ENCODE measurements at regions not wholly inside any gene's neighbourhood (a gene's known extent, or its start where the extent isn't known, plus 50 kb on each side); places are given as distances from the start of the nearest gene placed in this dataset.
A peak's percentile ranks its signal among the peaks of the same experiment; 100 is the strongest.

GRCh38 chr15:70507772-70508371, 255.5 kb downstream of the UACA start:
- Mint-ChIP-seq H3K36me3 (ENCODE audit: low read depth) (peaks cover 10% of the 10 kb centered on the region), H3K4me1 (ENCODE audit: low read depth) (peaks cover 78% of the 10 kb centered on the region), H3K4me3 (no peak overlapping the region), H3K27me3 (peaks cover 8% of the 10 kb centered on the region), H3K9me3 (peaks cover 13% of the 10 kb centered on the region), H3K27ac (peak overlapping the region; percentile 96)
- intact Hi-C loops (cut with micrococcal nuclease) = loop anchor here (5.0 kb wide), 2 partner anchors 241 to 411 kb away; partner anchors contain the start of gene TLE3

GRCh38 chr15:70505936-70506912, 257.1 kb downstream of the UACA start:
- H3K4me3 Mint-ChIP-seq = no peak overlapping the region
- peaks cover 90% of the 10 kb centered on the region for H3K4me1 Mint-ChIP-seq (ENCODE audit: low read depth)
- H3K9me3 Mint-ChIP-seq = peaks cover 13% of the 10 kb centered on the region
- peaks cover 10% of the 10 kb centered on the region for H3K36me3 Mint-ChIP-seq (ENCODE audit: low read depth)
- intact Hi-C loops (cut with micrococcal nuclease) = loop anchor here (5.0 kb wide), 2 partner anchors 239 to 409 kb away; partner anchors contain the start of gene TLE3
- peaks cover 22% of the 10 kb centered on the region for H3K27me3 Mint-ChIP-seq
- peak overlapping the region; percentile 95 for H3K27ac Mint-ChIP-seq

GRCh38 chr15:70505411-70505919, 257.9 kb downstream of the UACA start:
- Mint-ChIP-seq H3K27ac (peak overlapping the region; percentile 95), H3K4me3 (no peak overlapping the region)

GRCh38 chr15:70504988-70505387, 258.4 kb downstream of the UACA start:
- Mint-ChIP-seq H3K27me3 (peaks cover 26% of the 10 kb centered on the region), H3K4me1 (ENCODE audit: low read depth) (peaks cover 91% of the 10 kb centered on the region), H3K36me3 (ENCODE audit: low read depth) (peaks cover 1% of the 10 kb centered on the region), H3K9me3 (peaks cover 2% of the 10 kb centered on the region), H3K4me3 (peak overlapping the region; percentile 34), H3K27ac (peak overlapping the region; percentile 95)
- intact Hi-C loops (cut with micrococcal nuclease) = loop anchor here (5.0 kb wide), 2 partner anchors 238 to 408 kb away; partner anchors contain the start of gene TLE3

More at GRCh38 chr15:70505411-70505919, 257.9 kb downstream of the UACA start:
- Mint-ChIP-seq H3K27me3 (peaks cover 25% of the 10 kb centered on the region), H3K36me3 (ENCODE audit: low read depth) (peaks cover 6% of the 10 kb centered on the region), H3K4me1 (ENCODE audit: low read depth) (peaks cover 91% of the 10 kb centered on the region), H3K9me3 (peaks cover 6% of the 10 kb centered on the region)
- intact Hi-C loops (cut with micrococcal nuclease) = loop anchor here (5.0 kb wide), 2 partner anchors 238 to 408 kb away; partner anchors contain the start of gene TLE3

- Mint-ChIP-seq H3K9me3 (no peaks in the 10 kb centered on the region), H3K36me3 (ENCODE audit: low read depth) (no peaks in the 10 kb centered on the region), H3K27me3 (peaks cover 28% of the 10 kb centered on the region), H3K4me3 (peak overlapping the region; percentile 50), H3K4me1 (ENCODE audit: low read depth) (peaks cover 91% of the 10 kb centered on the region), H3K27ac (peak overlapping the region; percentile 95)
- intact Hi-C loops (cut with micrococcal nuclease) = no loop called here
These were observed 258.9 kb downstream of the UACA start for GRCh38 chr15:70504299-70504951.

GRCh38 chr15:70503798-70504298, 259.5 kb downstream of the UACA start:
- H3K9me3 Mint-ChIP-seq = no peaks in the 10 kb centered on the region
- H3K27me3 Mint-ChIP-seq = peaks cover 34% of the 10 kb centered on the region
- intact Hi-C loops (cut with micrococcal nuclease) = no loop called here
- H3K36me3 Mint-ChIP-seq (ENCODE audit: low read depth) = no peaks in the 10 kb centered on the region
- peaks cover 85% of the 10 kb centered on the region for H3K4me1 Mint-ChIP-seq (ENCODE audit: low read depth)
- H3K4me3 Mint-ChIP-seq = no peak overlapping the region
- H3K27ac Mint-ChIP-seq = peak overlapping the region; percentile 95

GRCh38 chr15:70503073-70503745, 260.1 kb downstream of the UACA start:
- Mint-ChIP-seq H3K27me3 (peaks cover 40% of the 10 kb centered on the region), H3K4me1 (ENCODE audit: low read depth) (peaks cover 79% of the 10 kb centered on the region), H3K9me3 (no peaks in the 10 kb centered on the region), H3K4me3 (no peak overlapping the region), H3K27ac (peak overlapping the region; percentile 95), H3K36me3 (ENCODE audit: low read depth) (no peaks in the 10 kb centered on the region)
- intact Hi-C loops (cut with micrococcal nuclease) = no loop called here

GRCh38 chr15:70502529-70502928, 260.8 kb downstream of the UACA start:
- peaks cover 47% of the 10 kb centered on the region for H3K27me3 Mint-ChIP-seq
- no peaks in the 10 kb centered on the region for H3K9me3 Mint-ChIP-seq
- intact Hi-C loops (cut with micrococcal nuclease) = no loop called here
- H3K4me1 Mint-ChIP-seq (ENCODE audit: low read depth) = peaks cover 81% of the 10 kb centered on the region
- no peak overlapping the region for H3K4me3 Mint-ChIP-seq
- peak overlapping the region; percentile 95 for H3K27ac Mint-ChIP-seq
- no peaks in the 10 kb centered on the region for H3K36me3 Mint-ChIP-seq (ENCODE audit: low read depth)

DNA sequence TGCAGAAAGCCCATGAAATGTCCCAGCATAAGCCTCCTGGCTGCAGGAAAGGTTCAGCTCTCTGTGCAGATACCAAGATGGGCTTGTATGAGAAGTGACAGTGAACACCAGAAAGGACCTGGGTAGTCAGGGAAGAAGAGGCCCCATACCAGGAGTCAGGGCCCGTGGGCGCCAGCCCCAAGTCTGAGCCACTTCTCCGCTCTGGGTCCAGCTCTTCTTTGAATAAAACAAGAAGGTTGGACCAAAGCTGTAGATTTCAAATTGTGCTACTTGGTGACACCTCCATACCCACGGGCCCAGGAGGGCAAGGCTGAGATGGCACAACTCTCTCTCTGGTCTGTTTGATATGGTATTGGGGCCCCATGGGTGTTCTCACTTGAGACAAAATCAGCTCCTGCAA, 261.5 kb downstream of the UACA start:
- Mint-ChIP-seq H3K9me3 (no peaks in the 10 kb centered on the region), H3K4me3 (no peak overlapping the region), H3K36me3 (ENCODE audit: low read depth) (no peaks in the 10 kb centered on the region), H3K4me1 (ENCODE audit: low read depth) (peaks cover 77% of the 10 kb centered on the region), H3K27ac (peak overlapping the region; percentile 95), H3K27me3 (peaks cover 49% of the 10 kb centered on the region)
- intact Hi-C loops (cut with micrococcal nuclease) = no loop called here

DNA sequence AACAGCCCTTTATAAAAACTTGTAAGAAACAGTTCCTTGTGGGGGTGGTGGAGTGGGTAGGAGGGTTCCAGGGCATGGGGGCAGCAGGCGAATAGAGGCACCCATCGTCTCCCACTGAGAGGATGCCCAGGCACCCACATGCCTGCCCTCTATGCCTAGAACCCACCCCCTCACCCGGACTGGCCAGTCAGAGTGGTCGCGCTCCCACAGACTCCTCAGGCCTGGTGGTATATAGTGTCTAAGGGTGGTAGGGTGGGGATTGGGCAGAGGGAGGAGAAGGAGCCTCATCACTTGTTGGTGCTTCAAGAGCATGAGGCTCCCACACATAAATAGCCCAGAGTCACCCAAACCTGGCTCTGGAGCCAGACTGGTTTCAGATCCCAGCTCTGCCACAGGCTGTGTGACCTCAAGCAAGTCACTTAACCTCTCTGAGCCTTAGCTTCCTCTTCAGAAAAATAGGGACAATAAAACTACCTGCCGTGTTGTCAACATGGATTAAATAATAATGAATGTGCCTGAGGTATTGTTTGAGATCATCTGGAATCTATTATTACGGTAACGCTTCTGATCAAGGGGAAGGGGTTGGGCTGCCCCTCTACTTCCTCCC, 262.1 kb downstream of the UACA start:
- H3K4me1 Mint-ChIP-seq (ENCODE audit: low read depth) = peaks cover 71% of the 10 kb centered on the region
- H3K27me3 Mint-ChIP-seq = peaks cover 55% of the 10 kb centered on the region
- no peaks in the 10 kb centered on the region for H3K36me3 Mint-ChIP-seq (ENCODE audit: low read depth)
- peak overlapping the region; percentile 17 for H3K27ac Mint-ChIP-seq
- no peaks in the 10 kb centered on the region for H3K9me3 Mint-ChIP-seq
- intact Hi-C loops (cut with micrococcal nuclease) = no loop called here
- H3K4me3 Mint-ChIP-seq = no peak overlapping the region

DNA sequence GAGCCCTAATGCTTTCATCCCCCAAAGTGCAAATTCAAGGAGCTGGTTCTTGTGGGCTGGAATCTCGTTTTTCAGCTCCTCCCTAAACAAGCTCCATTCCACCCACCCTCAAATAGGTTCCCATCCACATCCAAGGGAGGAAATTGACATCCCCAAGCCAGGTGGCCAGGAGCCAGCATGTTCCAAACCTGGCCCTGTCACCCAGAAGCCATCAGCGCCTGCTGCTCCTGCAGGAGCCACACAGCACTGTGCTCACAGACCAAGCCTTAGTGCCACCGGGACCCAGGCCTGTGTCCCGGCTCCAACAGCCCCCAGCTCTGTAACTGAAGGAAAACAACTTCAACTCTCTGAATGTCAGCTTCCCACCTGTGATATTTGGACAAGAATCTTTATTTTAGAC, 263.6 kb downstream of the UACA start:
- H3K27ac Mint-ChIP-seq = no peak overlapping the region

DNA sequence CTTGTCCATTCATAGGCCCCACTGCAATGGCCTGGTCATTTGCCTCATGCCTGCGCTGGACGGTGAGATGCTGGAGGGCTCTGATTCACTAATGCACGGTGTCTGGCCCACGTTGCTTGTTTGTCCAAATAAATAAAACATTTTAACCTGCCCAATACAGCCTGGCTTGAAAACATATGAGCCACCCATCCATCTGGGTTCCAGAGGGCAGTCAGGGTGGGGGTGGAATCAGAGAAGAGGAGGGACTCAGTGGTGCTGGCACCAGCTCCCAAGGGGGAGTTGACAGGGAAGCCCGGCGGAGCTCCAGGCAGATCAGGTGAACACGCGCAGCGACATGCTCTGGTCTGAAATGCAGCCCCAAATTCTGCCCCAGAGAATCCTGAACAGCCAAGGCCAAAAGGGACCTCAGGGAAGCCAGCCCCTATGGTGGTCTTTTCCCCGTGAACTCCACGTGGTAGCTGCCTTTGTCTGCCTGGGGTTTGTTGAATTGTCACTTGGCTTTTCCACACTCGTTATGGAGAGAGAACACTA, 265.2 kb downstream of the UACA start:
- H3K9me3 Mint-ChIP-seq = no peaks in the 10 kb centered on the region
- intact Hi-C loops (cut with micrococcal nuclease) = no loop called here
- no peak overlapping the region for H3K27ac Mint-ChIP-seq
- H3K4me3 Mint-ChIP-seq = no peak overlapping the region
- H3K36me3 Mint-ChIP-seq (ENCODE audit: low read depth) = no peaks in the 10 kb centered on the region
- peaks cover 71% of the 10 kb centered on the region for H3K27me3 Mint-ChIP-seq
- H3K4me1 Mint-ChIP-seq (ENCODE audit: low read depth) = peaks cover 70% of the 10 kb centered on the region

More for the DNA sequence above, 263.6 kb downstream of the UACA start:
- no peaks in the 10 kb centered on the region for H3K36me3 Mint-ChIP-seq (ENCODE audit: low read depth)
- H3K9me3 Mint-ChIP-seq = no peaks in the 10 kb centered on the region
- peaks cover 67% of the 10 kb centered on the region for H3K27me3 Mint-ChIP-seq
- peaks cover 70% of the 10 kb centered on the region for H3K4me1 Mint-ChIP-seq (ENCODE audit: low read depth)
- H3K4me3 Mint-ChIP-seq = no peak overlapping the region
- intact Hi-C loops (cut with micrococcal nuclease) = no loop called here

Data from dendritic cell treated with granulocyte-macrophage colony-stimulating factor and Interleukin-4, amounts not matched to agents 40 ng/mL and 50 ng/mL, for 4 days (primary cell).